ENCODE measurements at regions not wholly inside any gene's neighbourhood (a gene's known extent, or its start where the extent isn't known, plus 50 kb on each side); places are given as distances from the start of the nearest gene placed in this dataset.

DNA sequence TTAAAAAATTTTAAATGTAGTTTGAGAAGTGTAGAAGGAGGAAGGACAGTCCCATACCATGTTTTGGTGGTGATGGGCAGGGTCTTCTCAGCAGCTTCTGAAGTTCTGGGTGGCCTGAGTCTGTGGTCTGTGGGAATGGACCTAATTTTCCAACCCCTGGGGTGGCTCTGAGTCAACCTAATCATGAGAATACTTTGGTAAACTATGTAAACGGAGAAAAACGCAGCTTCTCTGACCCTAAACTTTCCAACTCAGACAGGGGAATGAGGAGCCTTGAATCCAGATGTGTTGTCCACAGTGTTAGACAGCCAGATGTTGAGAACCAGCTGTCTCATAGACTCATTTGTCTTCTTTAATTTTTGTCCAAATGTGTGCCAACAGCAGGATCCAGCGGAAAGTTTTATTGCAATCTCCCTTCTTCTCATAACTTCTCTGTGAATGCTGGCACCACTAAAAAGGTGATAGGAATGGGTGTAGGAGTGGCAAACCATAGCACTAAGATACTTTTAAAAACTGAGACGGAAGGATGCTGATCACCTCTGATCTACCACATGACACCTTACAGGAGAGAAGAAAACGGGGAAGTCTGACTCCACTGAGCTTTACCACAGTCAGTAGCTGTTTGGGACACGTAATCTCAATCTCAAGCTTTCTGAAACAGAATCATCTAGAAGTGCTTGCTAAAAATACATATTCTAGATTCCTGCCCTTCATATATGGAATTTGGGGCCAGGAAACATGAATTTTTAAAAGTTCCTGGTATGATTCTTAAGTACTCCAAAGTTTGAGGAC, 90.5 kb upstream of the PHYHIPL start:
- no peaks in the 10 kb centered on the region for H3K9me3 Mint-ChIP-seq (ENCODE audit: unreplicated experiment)
- no peak for DNase-seq
- no peaks in the 10 kb centered on the region for H3K36me3 Mint-ChIP-seq (ENCODE audit: unreplicated experiment)
- no peak overlapping the region for H3K27ac Mint-ChIP-seq (ENCODE audit: unreplicated experiment)
- H3K27me3 Mint-ChIP-seq (ENCODE audit: unreplicated experiment) = no peaks in the 10 kb centered on the region
- H3K4me1 Mint-ChIP-seq (ENCODE audit: low read depth, unreplicated experiment) = no peaks in the 10 kb centered on the region
- TF ChIP-seq, protein P1, sequence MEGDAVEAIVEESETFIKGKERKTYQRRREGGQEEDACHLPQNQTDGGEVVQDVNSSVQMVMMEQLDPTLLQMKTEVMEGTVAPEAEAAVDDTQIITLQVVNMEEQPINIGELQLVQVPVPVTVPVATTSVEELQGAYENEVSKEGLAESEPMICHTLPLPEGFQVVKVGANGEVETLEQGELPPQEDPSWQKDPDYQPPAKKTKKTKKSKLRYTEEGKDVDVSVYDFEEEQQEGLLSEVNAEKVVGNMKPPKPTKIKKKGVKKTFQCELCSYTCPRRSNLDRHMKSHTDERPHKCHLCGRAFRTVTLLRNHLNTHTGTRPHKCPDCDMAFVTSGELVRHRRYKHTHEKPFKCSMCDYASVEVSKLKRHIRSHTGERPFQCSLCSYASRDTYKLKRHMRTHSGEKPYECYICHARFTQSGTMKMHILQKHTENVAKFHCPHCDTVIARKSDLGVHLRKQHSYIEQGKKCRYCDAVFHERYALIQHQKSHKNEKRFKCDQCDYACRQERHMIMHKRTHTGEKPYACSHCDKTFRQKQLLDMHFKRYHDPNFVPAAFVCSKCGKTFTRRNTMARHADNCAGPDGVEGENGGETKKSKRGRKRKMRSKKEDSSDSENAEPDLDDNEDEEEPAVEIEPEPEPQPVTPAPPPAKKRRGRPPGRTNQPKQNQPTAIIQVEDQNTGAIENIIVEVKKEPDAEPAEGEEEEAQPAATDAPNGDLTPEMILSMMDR (IDR thresholded peaks at IDR 0.05; ENCODE audit: partially characterized antibody, unreplicated experiment) = no peak
- no peak overlapping the region for H3K4me3 Mint-ChIP-seq (ENCODE audit: unreplicated experiment)

DNA sequence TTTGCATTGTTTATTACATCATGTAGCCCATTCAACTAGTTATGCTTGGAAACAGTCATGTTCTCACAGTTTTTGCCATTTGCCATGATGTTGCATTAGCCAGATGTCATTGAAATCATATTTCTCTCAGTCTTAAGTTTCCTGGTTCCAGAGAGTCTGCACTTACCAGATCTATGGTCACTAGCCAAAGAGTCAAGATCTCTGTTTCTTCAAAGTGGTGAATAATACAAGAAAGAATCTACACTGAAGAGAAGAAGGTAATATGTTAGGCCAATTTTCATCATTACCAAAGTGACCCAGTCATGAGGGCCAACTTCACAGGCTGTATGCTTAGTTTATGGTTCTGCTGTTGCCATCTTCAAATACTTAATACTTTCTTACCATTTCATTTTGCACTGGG, 89.0 kb upstream of the PHYHIPL start:
- TF ChIP-seq, protein P1 (IDR thresholded peaks at IDR 0.05; ENCODE audit: partially characterized antibody, unreplicated experiment) = no peak
- H3K9me3 Mint-ChIP-seq (ENCODE audit: unreplicated experiment) = no peaks in the 10 kb centered on the region
- no peaks in the 10 kb centered on the region for H3K4me1 Mint-ChIP-seq (ENCODE audit: low read depth, unreplicated experiment)

DNA sequence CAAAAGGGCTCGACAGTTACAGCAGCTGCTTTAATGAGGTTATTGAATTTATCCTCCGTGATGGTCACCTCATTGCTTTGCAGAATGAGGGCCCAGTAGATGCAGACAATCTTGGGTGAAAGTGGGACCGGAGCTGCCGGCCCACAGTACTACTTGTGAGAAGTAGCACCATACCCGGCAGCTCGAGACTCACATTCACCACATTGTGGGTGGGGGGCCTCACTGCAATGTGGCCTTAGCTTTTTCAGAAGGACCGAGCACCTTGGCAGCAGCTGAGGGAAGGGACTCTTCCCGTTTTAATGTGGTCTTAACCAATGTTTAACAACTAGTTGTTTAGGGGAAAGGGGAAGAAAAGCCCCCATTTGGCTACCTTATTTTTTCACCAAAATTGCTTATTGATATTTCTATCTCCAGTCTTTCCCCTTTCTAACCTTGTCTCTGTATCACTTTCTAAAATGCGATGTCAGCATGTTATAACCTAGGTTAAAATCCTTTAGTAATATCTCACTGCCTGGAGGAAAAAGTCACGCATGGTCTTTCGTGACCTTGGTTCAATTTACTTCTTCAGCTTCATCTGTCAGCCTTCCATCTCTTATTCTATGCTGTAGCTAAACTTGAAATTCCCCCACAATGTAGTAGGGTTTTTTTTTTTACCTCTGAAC, 87.4 kb upstream of the PHYHIPL start:
- H3K4me3 Mint-ChIP-seq (ENCODE audit: unreplicated experiment) = no peak overlapping the region
- DNase-seq = no peak
- H3K4me1 Mint-ChIP-seq (ENCODE audit: low read depth, unreplicated experiment) = no peaks in the 10 kb centered on the region
- no peaks in the 10 kb centered on the region for H3K9me3 Mint-ChIP-seq (ENCODE audit: unreplicated experiment)
- H3K27me3 Mint-ChIP-seq (ENCODE audit: unreplicated experiment) = no peaks in the 10 kb centered on the region
- TF ChIP-seq, protein P1 (IDR thresholded peaks at IDR 0.05; ENCODE audit: partially characterized antibody, unreplicated experiment) = no peak
- no peaks in the 10 kb centered on the region for H3K36me3 Mint-ChIP-seq (ENCODE audit: unreplicated experiment)
- no peak overlapping the region for H3K27ac Mint-ChIP-seq (ENCODE audit: unreplicated experiment)

More for the DNA sequence above, 89.0 kb upstream of the PHYHIPL start:
- Mint-ChIP-seq H3K27me3 (ENCODE audit: unreplicated experiment) (no peaks in the 10 kb centered on the region), H3K36me3 (ENCODE audit: unreplicated experiment) (no peaks in the 10 kb centered on the region), H3K4me3 (ENCODE audit: unreplicated experiment) (no peak overlapping the region), H3K27ac (ENCODE audit: unreplicated experiment) (no peak overlapping the region)
- no peak for DNase-seq

DNA sequence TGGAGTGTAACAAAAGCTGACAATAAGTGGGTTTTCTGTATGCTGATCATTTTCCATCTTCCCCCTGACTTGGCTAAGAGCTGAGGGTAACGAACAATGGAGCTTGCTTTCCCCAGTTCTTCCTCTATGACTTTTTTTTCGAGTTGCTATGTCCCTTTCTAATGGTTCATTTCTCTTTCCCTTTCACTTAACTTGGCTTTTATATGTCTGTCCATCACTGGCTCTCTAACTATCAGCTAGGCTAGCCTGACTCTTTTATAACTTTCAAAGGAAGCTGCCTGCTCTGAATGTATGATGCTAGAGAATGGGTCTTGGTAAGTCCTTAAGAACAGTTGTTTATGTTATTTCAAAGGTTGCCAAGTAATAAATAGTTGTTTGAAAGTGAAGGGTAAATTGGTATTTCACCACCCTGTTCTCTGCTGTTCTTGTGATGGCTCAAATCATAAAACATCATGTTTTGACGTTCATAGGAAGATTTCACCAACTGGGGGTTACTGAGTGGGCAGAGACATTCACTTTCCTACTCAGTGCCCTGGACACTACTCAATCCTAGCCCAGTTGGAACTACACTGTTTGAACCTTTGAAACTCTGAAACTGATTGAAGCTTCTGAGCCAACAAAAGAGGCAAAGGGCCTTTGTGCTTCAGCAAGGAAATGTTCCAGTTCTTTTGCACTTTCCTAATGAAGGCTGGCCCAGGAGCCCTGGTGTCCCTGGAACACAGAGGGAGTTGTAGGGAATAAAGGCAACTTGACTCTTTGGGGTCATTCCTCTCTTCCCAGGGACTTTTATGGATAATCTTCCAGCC, 85.4 kb upstream of the PHYHIPL start:
- no peak overlapping the region for H3K4me3 Mint-ChIP-seq (ENCODE audit: unreplicated experiment)
- H3K4me1 Mint-ChIP-seq (ENCODE audit: low read depth, unreplicated experiment) = peaks cover 4% of the 10 kb centered on the region
- H3K27me3 Mint-ChIP-seq (ENCODE audit: unreplicated experiment) = no peaks in the 10 kb centered on the region
- H3K27ac Mint-ChIP-seq (ENCODE audit: unreplicated experiment) = no peak overlapping the region
- no peaks in the 10 kb centered on the region for H3K9me3 Mint-ChIP-seq (ENCODE audit: unreplicated experiment)
- no peaks in the 10 kb centered on the region for H3K36me3 Mint-ChIP-seq (ENCODE audit: unreplicated experiment)
- no peak for DNase-seq
- TF ChIP-seq, protein P1 (IDR thresholded peaks at IDR 0.05; ENCODE audit: partially characterized antibody, unreplicated experiment) = no peak

Data from glutamatergic neuron (in vitro differentiated cells).